ENCODE measurements at regions not wholly inside any gene's neighbourhood (a gene's known extent, or its start where the extent isn't known, plus 50 kb on each side); places are given as distances from the start of the nearest gene placed in this dataset.

DNA sequence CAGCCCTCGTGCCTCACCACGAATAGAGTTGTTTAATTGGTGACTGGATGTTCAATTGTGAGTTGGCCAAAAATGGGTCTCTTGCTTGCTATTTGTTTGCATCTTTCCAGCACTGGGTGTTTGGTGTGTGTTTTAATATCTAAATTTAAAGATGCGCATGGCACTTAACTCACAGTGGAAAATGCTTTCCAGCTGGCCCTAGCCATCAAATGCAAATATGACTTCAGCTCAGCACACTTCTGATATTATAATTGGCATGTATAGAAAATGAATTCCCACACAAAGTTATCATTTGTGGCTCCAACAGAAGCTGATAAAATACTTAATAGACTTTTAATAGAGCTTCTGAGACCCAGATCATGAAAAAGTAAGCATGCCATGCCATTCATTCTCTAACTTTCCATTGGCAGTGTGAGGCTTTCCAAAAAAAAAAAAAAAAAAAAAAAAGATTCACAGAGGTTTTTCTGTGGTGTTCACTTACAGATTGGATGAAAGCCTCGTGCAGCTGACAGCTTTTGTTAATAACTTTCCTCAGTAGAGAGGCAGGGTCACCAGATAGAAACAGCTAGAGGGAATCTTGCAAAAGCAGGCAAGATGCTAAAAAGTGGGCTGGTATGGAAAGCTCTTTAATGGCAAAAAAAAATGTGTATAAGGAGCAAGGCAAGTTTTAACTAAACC lies 425.2 kb downstream of the GALC start:
- TF ChIP-seq, protein P1, sequence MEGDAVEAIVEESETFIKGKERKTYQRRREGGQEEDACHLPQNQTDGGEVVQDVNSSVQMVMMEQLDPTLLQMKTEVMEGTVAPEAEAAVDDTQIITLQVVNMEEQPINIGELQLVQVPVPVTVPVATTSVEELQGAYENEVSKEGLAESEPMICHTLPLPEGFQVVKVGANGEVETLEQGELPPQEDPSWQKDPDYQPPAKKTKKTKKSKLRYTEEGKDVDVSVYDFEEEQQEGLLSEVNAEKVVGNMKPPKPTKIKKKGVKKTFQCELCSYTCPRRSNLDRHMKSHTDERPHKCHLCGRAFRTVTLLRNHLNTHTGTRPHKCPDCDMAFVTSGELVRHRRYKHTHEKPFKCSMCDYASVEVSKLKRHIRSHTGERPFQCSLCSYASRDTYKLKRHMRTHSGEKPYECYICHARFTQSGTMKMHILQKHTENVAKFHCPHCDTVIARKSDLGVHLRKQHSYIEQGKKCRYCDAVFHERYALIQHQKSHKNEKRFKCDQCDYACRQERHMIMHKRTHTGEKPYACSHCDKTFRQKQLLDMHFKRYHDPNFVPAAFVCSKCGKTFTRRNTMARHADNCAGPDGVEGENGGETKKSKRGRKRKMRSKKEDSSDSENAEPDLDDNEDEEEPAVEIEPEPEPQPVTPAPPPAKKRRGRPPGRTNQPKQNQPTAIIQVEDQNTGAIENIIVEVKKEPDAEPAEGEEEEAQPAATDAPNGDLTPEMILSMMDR (IDR thresholded peaks at IDR 0.05; ENCODE audit: unreplicated experiment), result no peak
- Mint-ChIP-seq H3K36me3 (ENCODE audit: low read depth, unreplicated experiment) (peaks cover 4% of the 10 kb centered on the region), H3K4me3 (ENCODE audit: unreplicated experiment) (no peak overlapping the region)

DNA sequence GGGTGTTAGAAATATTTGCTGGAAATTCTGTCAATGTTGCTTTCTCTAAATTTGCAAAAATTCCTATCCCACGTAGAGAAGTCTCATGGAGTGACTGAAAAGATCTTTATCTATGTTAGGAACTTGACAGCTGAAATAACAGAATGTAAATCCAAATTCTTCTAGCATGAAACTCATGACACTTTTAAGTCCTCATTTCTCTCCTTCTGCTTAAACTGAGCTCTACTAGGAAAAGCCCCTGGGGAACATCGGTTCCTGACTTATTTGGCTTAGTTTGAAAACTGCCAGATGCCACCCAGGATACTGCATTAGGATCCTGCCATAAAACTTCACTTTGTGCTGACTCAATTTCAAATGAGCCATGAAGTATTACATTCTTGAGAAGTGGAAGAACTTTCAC lies 426.0 kb downstream of the GALC start:
- Mint-ChIP-seq H3K4me1 (ENCODE audit: unreplicated experiment) (peaks cover 4% of the 10 kb centered on the region), H3K27ac (ENCODE audit: unreplicated experiment) (no peak overlapping the region), H3K27me3 (ENCODE audit: unreplicated experiment) (no peaks in the 10 kb centered on the region), H3K9me3 (ENCODE audit: unreplicated experiment) (peaks cover 10% of the 10 kb centered on the region), H3K36me3 (ENCODE audit: low read depth, unreplicated experiment) (peaks cover 5% of the 10 kb centered on the region), H3K4me3 (ENCODE audit: unreplicated experiment) (no peak overlapping the region)
- TF ChIP-seq, protein P1 (IDR thresholded peaks at IDR 0.05; ENCODE audit: unreplicated experiment), result no peak
- DNase-seq (ENCODE audit: low spot score), result no peak

More for the DNA sequence above, 425.2 kb downstream of the GALC start:
- no peak for DNase-seq (ENCODE audit: low spot score)
- no peaks in the 10 kb centered on the region for H3K27me3 Mint-ChIP-seq (ENCODE audit: unreplicated experiment)
- no peak overlapping the region for H3K27ac Mint-ChIP-seq (ENCODE audit: unreplicated experiment)
- peaks cover 4% of the 10 kb centered on the region for H3K4me1 Mint-ChIP-seq (ENCODE audit: unreplicated experiment)
- peaks cover 8% of the 10 kb centered on the region for H3K9me3 Mint-ChIP-seq (ENCODE audit: unreplicated experiment)

DNA sequence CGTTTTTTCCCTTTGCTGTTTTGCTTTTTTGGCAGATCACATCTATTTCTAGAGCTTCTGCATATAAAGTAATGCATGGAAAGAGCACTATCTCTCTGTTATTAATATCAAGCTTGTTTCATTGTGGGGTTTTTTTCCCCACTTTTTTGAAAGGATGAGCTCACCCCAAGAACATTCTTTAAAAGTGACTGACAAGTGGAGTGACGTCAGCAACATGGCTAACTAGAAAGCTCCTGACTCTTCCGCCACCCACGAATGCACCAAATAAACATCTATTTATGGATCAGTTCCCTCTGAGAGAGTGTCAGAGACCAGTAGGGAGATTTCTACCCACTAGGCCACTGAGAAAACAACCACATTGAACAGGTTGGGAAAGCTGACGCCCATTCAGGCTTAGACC lies 445.4 kb downstream of the GALC start:
- TF ChIP-seq, protein P1 (IDR thresholded peaks at IDR 0.05; ENCODE audit: unreplicated experiment), result no peak
- H3K36me3 Mint-ChIP-seq (ENCODE audit: low read depth, unreplicated experiment), result no peaks in the 10 kb centered on the region
- H3K9me3 Mint-ChIP-seq (ENCODE audit: unreplicated experiment), result no peaks in the 10 kb centered on the region
- no peak overlapping the region for H3K4me3 Mint-ChIP-seq (ENCODE audit: unreplicated experiment)
- DNase-seq (ENCODE audit: low spot score), result no peak
- H3K4me1 Mint-ChIP-seq (ENCODE audit: unreplicated experiment), result no peaks in the 10 kb centered on the region
- no peak overlapping the region for H3K27ac Mint-ChIP-seq (ENCODE audit: unreplicated experiment)
- no peaks in the 10 kb centered on the region for H3K27me3 Mint-ChIP-seq (ENCODE audit: unreplicated experiment)

DNA sequence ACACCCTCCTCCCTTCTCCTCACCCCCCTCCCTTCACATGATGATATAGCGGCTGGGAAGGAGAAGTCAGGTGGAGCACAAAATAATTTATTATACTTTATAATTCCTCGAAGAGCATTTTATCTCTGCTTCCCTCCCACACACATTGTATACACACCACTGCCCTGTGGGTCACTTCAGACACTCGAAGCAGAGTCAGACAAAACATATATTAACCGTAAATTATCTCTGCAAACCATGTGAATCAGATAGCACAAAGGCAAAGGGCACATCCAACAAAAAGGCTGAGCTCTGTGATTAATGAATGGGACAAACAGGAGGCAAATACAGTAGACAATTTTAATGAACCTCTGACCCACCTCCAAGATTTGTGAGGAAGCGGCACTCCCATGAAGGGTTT lies 450.7 kb downstream of the GALC start:
- Mint-ChIP-seq H3K27me3 (ENCODE audit: unreplicated experiment) (no peaks in the 10 kb centered on the region), H3K27ac (ENCODE audit: unreplicated experiment) (no peak overlapping the region), H3K4me3 (ENCODE audit: unreplicated experiment) (no peak overlapping the region), H3K36me3 (ENCODE audit: low read depth, unreplicated experiment) (no peaks in the 10 kb centered on the region), H3K9me3 (ENCODE audit: unreplicated experiment) (no peaks in the 10 kb centered on the region), H3K4me1 (ENCODE audit: unreplicated experiment) (no peaks in the 10 kb centered on the region)
- TF ChIP-seq, protein P1 (IDR thresholded peaks at IDR 0.05; ENCODE audit: unreplicated experiment), result no peak
- no peak for DNase-seq (ENCODE audit: low spot score)

DNA sequence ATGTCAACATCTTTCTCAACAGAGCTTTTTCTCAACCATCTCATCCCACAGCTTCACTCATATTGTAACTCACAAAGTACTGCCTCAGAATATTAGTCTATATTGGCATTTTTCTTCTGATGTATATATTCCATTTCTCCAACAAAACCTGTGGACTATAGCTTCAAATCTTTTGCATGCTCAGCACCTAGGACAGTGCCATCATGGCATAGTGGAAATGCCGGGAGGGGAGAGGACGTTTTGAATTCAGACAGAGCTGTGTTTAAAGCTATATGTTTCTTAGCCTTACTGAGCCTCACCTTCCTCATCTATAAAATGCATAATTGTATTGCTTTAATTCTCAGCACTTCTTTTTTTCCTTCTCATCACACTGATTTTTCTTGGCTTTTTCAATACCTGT lies 452.6 kb downstream of the GALC start:
- H3K27ac Mint-ChIP-seq (ENCODE audit: unreplicated experiment), result no peak overlapping the region
- no peaks in the 10 kb centered on the region for H3K9me3 Mint-ChIP-seq (ENCODE audit: unreplicated experiment)
- H3K27me3 Mint-ChIP-seq (ENCODE audit: unreplicated experiment), result no peaks in the 10 kb centered on the region
- TF ChIP-seq, protein P1 (IDR thresholded peaks at IDR 0.05; ENCODE audit: unreplicated experiment), result no peak
- H3K4me1 Mint-ChIP-seq (ENCODE audit: unreplicated experiment), result no peaks in the 10 kb centered on the region
- H3K36me3 Mint-ChIP-seq (ENCODE audit: low read depth, unreplicated experiment), result no peaks in the 10 kb centered on the region
- no peak for DNase-seq (ENCODE audit: low spot score)
- no peak overlapping the region for H3K4me3 Mint-ChIP-seq (ENCODE audit: unreplicated experiment)
